Neural progenitor cell (in vitro differentiated cells): ENCODE measurements at regions not wholly inside any gene's neighbourhood (a gene's known extent, or its start where the extent isn't known, plus 50 kb on each side); places are given as distances from the start of the nearest gene placed in this dataset.
"Not testable (repeated sequence)": the region's sequence is repeated elsewhere in the genome, so short reads cannot be mapped to it uniquely, and the experiment has no call there.

Experiments
- CTCF ChIP-seq: fragments of 200-600 bp; sonication (generic); IDR thresholded peaks from 2 replicates; pipeline ENCODE4 v1.5.1; 2017; ENCODE audit warnings: antibody characterized with exemption, mild to moderate bottlenecking
- EZH2 ChIP-seq: fragments of 200-600 bp; sonication (generic); IDR thresholded peaks from 2 replicates; pipeline ENCODE4 v1.6.1; 2017; ENCODE audit warnings: antibody characterized with exemption, mild to moderate bottlenecking, moderate library complexity

- TF ChIP-seq CTCF, EZH2: not testable (repeated sequence)
Measured at GRCh38 chr7:145805496-145805895, 311.1 kb upstream of the CNTNAP2 start.
